Putamen (tissue), 1 donor: ENCODE measurements at regions not wholly inside any gene's neighbourhood (a gene's known extent, or its start where the extent isn't known, plus 50 kb on each side); places are given as distances from the start of the nearest gene placed in this dataset.
"Not testable (repeated sequence)": the region's sequence is repeated elsewhere in the genome, so short reads cannot be mapped to it uniquely, and the experiment has no call there.

Experiments
- DNase-seq: peaks from one replicate; pipeline ENCODE4 v3.0.0-alpha.2; 2016; ENCODE audit warnings: low spot score

GRCh38 chr5:99061299-99061698, 132.5 kb upstream of the CHD1 start:
- no peak for DNase-seq

- DNase-seq = peak; percentile 48
Measured at GRCh38 chr5:99060306-99061261, 131.8 kb upstream of the CHD1 start.

GRCh38 chr5:99059685-99060084, 130.9 kb upstream of the CHD1 start:
- no peak for DNase-seq

- DNase-seq = no peak
Measured at GRCh38 chr5:99058466-99058865, 129.7 kb upstream of the CHD1 start.

- DNase-seq = no peak
Measured at GRCh38 chr5:99054972-99055371, 126.2 kb upstream of the CHD1 start.

- DNase-seq = no peak
Measured at GRCh38 chr5:99045871-99046270, 117.1 kb upstream of the CHD1 start.

- not testable (repeated sequence) for DNase-seq
Measured at GRCh38 chr5:99043257-99043656, 114.5 kb upstream of the CHD1 start.

- no peak for DNase-seq
Measured at GRCh38 chr5:99037668-99038067, 108.9 kb upstream of the CHD1 start.

GRCh38 chr5:99035942-99036341, 107.1 kb upstream of the CHD1 start:
- no peak for DNase-seq

GRCh38 chr5:99034336-99034735, 105.5 kb upstream of the CHD1 start:
- DNase-seq = no peak

GRCh38 chr5:99033014-99033900, 104.5 kb upstream of the CHD1 start:
- no peak for DNase-seq

GRCh38 chr5:99032234-99033013, 103.6 kb upstream of the CHD1 start:
- peak; percentile 59 for DNase-seq

- DNase-seq = no peak
Measured at GRCh38 chr5:99030906-99031440, 102.2 kb upstream of the CHD1 start.

GRCh38 chr5:99029172-99029571, 100.4 kb upstream of the CHD1 start:
- DNase-seq = no peak

GRCh38 chr5:99028170-99028569, 99.4 kb upstream of the CHD1 start:
- DNase-seq = not testable (repeated sequence)

- no peak for DNase-seq
Measured at GRCh38 chr5:99025298-99026045, 96.7 kb upstream of the CHD1 start.

GRCh38 chr5:99023330-99023729, 94.5 kb upstream of the CHD1 start:
- no peak for DNase-seq

GRCh38 chr5:99022250-99022649, 93.4 kb upstream of the CHD1 start:
- DNase-seq = no peak

GRCh38 chr5:99020698-99021048, 91.9 kb upstream of the CHD1 start:
- DNase-seq = no peak

- DNase-seq = no peak
Measured at GRCh38 chr5:99019812-99020697, 91.2 kb upstream of the CHD1 start.
